ENCODE measurements at regions not wholly inside any gene's neighbourhood (a gene's known extent, or its start where the extent isn't known, plus 50 kb on each side); places are given as distances from the start of the nearest gene placed in this dataset.

DNA sequence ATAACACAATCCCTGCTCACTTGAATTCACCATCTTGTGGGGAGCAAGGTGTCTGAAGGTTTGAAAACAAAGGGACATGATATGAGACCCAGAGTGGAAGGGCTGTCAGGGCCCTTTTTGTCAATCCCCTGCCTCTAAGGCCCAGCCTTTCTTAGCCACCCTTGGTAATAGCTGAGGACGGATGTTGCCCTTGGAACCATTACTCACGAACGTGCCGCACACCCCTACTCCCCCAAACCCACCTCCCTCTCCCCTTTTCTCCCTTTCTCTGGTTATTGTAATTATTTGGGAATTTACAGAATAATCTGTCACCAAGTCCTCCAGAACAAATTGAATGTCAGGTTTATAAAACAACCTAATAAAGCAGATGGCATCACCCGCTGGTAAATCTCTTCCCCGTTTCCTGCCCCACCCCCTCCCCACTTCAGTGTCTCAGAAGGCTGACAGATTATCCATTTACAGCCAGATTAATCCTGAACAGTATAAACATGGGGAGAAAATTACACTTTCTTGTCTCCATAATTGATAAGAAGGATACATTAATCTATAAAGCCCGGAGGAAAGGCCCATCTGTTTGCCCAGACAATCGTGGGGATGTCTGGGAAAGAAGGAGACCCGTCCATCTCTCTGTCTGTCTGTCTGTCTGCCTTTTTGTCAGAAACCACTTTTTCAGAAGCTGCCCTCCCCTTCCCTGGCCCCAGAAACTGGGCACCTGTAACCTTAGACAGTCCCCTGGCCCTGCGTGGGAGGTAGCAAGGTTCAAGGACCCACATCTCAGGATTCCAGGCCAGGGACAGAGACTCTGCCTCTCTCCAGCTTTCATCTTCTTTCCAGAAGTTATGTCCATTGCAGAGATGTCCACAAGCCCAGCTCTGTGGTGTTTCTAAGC, 60.6 kb upstream of the CD34 start:
- DNase-seq, result no peak

DNA sequence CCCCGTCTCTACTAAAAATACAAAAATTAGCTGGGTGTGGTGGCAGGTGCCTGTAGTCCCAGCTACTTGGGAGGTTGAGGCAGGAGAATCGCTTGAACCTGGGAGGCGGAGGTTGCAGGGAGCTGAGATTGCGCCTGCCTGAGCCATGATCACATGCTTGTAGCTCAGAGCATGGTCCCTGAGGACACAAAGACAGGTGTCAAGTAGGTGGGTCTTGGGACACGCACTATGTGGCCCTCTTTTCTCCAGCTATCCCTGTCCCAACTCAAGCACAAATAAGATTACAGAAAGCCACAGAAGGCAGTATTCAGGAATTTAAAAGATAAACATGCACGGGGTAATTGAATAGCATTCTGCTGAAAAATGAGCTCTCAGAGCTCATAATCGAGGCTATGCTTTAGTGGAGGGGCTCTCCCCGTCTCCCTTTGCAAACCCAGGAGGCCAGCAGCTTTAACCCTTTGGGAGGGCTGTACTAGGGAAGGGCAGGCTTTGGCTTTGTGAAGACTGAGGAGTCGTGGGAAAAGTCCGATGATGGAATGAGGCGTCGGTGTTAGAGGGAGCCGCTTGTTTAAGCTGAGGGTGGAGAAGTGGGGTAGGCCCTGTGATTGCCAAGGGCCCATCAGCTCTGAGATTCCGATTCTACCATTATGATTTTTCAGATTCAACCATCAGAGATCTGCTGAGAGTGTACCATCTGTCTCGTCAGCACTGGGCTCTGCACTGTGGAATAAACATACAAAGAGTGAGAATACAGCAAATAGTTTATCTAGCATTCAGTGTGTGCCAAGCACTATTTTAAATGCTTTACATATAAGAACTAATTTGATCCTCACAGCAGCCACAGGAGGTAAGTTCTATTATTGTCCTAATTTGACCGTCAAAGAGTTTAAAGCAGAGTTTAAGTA, 59.7 kb upstream of the CD34 start:
- DNase-seq, result no peak

DNA sequence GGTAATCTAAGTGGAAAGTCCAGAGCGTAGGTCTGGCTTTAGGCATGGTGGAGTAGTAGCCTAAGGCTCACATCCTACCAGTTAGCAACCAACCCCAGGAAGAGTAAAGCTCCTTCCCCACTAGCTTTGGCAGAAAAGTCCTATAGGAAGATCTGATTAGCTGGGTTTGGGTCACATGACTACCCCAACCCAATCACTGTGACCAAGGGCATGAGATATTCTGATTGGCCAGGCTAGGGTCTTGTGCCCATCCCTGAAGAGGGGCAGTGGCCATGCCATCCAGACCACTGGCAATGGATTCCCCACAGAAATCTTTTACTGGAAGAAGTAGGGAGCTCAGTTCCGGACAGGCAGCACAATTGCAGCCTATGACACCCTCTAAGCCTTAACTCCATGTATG, 58.6 kb upstream of the CD34 start:
- no peak for DNase-seq

DNA sequence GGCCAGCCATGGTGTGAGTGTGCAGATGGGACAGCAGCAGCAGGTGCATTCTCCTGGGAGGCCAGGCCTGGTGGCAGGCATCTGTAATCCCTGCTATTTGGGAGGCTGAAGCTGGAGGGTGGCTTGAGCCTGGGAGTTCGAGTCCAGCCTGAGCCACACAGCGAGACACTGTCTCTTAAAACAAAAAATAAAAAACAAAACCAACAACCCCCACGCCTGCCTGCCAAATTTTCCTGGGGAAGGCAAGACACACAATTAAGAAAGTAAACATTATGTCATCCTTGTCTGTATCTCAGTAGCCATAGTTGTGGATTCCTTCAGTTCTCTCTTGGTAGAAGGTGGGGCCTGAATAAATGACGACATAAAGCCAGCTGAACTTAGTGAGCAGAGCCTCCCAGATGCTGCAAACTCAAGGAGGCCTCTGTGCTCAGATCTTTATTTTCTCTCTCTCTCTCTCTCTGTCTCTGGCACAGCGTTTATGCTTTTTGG, 57.6 kb upstream of the CD34 start:
- DNase-seq, result no peak

DNA sequence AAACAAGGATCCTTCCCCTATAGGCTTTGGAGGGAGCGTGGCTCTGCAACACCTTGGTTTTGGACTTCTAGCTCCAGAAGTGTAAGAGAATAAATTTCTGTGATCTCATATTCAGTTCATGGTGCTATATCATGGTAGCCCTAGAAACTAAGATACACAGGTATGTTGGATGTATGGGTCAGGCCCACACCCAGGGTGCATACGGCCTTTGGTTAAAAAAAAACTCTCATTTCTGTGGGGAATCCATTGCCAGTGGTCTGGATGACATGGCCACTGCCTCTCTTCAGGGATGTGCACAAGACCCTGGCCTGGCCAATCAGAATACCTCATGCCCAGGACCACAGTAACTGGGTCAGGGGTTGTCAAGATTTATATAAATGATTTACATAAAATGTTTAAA, 56.8 kb upstream of the CD34 start:
- no peak for DNase-seq

DNA sequence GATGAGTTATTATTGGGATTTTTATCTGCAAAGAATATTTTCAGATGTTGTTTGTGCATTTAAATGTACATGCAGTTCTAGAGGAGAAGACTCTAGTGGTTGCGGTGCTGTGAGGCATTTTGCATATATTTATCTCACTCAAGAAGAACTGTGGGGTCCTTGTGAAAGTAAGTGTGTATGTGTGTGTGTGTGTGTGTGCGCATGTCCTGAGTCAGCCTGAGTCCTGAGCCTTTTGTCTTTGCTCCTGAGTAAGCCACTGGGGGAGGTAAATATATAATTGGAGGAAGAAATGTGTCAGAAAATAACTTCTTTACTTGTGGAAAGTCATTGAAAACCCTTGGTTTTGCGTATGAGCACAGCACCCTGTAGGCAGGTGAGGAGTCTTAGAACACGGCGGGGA, 55.6 kb upstream of the CD34 start:
- DNase-seq, result no peak

DNA sequence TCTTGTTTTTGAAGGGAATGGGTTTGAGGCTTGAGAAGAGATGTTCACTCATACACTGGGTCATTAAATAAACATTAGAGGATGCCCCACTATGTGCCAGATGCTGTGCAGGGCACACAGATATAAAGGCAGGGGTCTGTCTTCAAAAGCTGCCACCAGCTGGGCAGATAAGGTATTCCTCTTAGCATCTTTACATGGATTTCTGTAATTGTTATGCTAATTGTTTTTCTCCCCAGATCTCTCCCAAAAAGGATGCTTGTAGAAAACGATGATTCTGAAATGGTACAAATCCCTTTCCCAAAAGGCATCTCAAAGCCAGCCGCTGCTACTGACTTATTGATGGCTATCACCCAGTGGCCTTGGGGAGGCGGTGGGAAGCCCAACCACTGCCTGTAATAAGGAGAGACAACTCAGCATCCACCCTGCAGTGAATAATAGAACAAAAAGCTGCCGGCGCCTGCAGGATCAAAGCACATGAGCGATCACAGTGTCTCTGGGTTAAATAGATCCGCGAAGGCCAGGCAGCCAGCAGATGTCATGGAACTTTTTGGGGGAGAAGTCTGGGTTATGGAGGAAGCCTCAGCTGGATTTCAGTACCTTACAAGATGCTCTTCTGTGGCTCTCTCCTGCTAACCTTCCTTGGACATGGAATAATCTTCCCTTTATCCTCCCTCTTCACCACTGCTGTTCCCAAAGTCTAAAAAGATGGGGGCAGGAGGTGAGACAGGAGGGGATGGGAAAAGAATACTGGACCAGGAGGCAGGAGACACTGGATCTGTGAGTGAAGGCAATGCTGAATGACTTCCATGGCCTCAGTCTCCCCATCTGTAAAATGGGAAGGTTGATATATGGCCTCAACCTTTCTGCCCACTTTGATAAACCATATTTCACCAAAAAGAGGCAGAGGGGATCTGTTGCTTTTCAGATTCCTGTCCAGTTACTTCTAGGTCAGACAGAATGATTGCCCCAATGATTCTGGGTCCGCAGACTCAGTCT, 54.8 kb upstream of the CD34 start:
- DNase-seq, result no peak

DNA sequence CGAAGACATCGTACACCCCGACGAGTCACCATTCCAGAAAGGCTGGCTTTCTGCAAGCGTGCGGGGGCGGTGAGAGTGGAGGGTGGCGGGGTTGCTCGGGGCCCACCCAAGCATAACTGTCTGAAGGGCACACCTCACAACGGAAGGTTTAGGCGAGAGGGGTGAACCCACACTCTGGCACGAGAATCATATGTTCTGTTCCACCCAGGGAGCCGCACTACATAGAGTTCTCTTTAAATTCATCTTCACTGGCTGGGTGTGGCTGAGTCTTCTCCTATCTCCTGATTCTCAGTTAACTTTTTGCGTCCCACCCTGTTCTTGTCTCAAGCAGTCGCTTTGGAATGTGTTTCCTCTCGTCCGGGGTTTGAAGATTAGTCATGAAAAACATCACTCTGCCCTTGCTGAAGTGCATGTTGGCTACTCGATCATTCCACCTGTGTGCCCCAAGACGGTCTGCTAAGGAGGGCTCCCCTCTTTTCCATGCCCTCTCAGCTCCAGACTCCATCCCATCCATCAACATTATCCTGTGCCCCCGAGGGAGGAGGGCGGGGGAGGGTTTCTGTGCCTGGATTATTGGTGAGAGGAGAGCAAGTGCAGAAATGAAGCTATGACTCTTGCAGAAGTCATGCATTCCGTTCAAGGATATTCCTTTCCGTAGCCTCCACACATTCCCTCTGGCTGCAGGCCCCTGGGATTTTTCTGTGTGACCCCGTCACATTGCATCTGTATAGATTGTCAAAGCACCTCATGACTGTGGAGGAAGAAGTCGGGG, 53.5 kb upstream of the CD34 start:
- no peak for DNase-seq

DNA sequence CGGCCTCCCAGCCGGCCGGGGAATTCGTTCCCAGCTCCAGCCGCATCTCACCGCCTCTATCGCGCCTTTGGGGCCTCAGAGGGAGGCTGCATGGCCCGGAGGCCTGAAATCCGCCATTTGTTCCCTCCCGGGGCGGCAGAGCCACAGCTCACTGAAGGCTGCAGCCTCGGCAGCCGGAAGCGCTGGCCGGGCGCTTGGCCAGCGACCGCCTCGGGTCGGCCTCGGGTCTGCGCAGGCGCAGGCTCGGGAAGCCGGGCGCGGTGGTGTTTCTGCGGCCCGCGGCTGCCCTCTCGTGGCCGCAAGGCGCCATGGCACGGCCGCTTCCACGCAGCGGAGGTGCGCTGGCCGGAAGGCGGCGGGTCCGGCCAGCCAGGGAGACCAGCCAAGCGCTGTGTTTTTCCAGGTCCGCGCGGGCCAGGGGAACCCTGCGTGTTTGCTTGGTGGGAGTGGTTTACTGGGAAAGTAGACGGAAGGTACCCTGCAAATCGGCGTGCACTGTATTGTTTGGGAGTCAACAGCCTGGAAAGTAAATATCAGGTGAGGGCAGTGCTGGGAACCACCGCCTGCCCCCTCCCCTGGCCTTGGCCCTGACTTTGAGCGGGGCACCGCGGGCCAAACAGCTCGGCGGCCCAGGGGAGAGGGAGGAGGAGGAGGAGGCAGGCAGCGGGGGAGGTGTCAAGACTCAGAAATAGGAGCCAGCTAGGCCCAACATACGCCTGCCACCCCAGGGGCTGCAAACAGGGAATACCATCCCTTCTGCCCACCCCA, 52.7 kb upstream of the CD34 start:
- peak; percentile 82 to 83 for DNase-seq

DNA sequence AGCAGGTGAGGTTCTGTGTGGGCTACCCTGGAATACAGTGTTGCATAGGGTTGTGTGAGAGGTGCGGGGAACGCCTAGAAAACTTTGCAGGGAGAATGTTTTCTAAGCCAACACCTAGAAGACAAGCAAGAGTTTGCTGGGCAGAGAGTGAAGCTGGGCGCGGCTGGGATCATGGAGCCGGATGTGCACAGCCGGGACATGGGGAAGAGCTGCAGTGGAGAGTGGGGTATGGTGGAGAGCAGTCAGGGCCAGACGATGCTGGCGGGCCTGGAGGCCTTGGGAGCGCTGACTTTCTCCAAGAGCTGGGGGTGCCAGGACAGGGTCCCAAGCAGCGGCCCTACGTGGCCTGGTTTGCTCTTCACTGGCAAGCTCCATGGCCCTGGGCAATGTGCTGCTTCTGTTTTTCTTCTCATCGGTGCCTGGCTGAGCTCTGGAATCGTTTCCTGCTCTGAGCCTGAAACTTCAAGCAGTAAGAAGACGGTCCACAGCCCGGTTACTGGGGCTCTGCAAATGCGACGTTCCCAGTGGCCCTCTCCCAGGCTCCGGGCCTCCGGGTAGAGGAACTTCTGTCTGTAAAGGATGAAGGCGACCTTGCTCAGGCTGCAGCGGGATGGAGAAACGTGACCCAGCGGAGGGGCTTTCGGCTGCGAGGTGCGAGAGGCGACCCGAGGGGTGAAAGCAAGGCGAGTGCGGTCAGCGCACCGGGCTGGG, 51.9 kb upstream of the CD34 start:
- DNase-seq, result no peak
